Testis (tissue), 2 donors: ENCODE measurements at regions not wholly inside any gene's neighbourhood (a gene's known extent, or its start where the extent isn't known, plus 50 kb on each side); places are given as distances from the start of the nearest gene placed in this dataset.

ENCODE experiments used
- CTCF ChIP-seq, 3 experiments: fragments of 450-650 bp in 2 of 3; fragments of 200-600 bp in 1 of 3; sonication (generic) in 1 of 3; IDR thresholded peaks; one replicate each; pipeline ENCODE4 v1.5.1; 2016 to 2019; ENCODE audit warnings: antibody characterized with exemption in 3 of 3, mild to moderate bottlenecking in 2 of 3, moderate library complexity in 1 of 3
- POLR2A ChIP-seq: fragments of 450-650 bp; IDR thresholded peaks from one replicate; pipeline ENCODE4 v1.6.1; 2017; ENCODE audit warnings: antibody characterized with exemption, mild to moderate bottlenecking, moderate library complexity

- TF ChIP-seq CTCF (IDR thresholded peaks at IDR 0.05) = no peak
- no peak for TF ChIP-seq POLR2A
Measured at GRCh38 chr5:164742025-164742424, 1236.6 kb downstream of the MAT2B start.
